ENCODE measurements at regions not wholly inside any gene's neighbourhood (a gene's known extent, or its start where the extent isn't known, plus 50 kb on each side); places are given as distances from the start of the nearest gene placed in this dataset.

- TF ChIP-seq, protein P1, sequence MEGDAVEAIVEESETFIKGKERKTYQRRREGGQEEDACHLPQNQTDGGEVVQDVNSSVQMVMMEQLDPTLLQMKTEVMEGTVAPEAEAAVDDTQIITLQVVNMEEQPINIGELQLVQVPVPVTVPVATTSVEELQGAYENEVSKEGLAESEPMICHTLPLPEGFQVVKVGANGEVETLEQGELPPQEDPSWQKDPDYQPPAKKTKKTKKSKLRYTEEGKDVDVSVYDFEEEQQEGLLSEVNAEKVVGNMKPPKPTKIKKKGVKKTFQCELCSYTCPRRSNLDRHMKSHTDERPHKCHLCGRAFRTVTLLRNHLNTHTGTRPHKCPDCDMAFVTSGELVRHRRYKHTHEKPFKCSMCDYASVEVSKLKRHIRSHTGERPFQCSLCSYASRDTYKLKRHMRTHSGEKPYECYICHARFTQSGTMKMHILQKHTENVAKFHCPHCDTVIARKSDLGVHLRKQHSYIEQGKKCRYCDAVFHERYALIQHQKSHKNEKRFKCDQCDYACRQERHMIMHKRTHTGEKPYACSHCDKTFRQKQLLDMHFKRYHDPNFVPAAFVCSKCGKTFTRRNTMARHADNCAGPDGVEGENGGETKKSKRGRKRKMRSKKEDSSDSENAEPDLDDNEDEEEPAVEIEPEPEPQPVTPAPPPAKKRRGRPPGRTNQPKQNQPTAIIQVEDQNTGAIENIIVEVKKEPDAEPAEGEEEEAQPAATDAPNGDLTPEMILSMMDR (IDR thresholded peaks at IDR 0.05; ENCODE audit: low read length): no peak
- TF ChIP-seq EZH2 (optimal IDR thresholded peaks at IDR 0.05; ENCODE audit: low read depth, low read length): no peak
These were observed 174.1 kb upstream of the CLINT1 start for GRCh38 chr5:158033076-158033475.

All from MM.1S (cell line).